GM12878 (cell line): ENCODE measurements at regions not wholly inside any gene's neighbourhood (a gene's known extent, or its start where the extent isn't known, plus 50 kb on each side); places are given as distances from the start of the nearest gene placed in this dataset.
A peak's percentile ranks its signal among the peaks of the same experiment; 100 is the strongest.

Experiments
- ATAC-seq: fragments of 200-7000 bp; cut with Tn5 transposase; 3 replicates; pipeline ENCODE4 v1.9.1; 2020; ENCODE audit warnings: mild to moderate bottlenecking, moderate library complexity
- BruUV-seq: library from RNA; stranded (reverse); fragments of 400-500 nt; replicated peaks from 2 replicates; lab custom pipeline; 2021; lab: Mats Ljungman, UMichigan
- CTCF ChIA-PET: fragments of 300-600 bp; sonication (Branson Sonifier 250); formaldehyde crosslinking; extraction: SDS; loops from one replicate; lab custom pipeline; 2021; ENCODE audit warnings: inconsistent platforms; lab: Yijun Ruan, JAX
- POLR2A ChIA-PET: fragments of 350-600 bp; formaldehyde crosslinking; extraction: SDS; loops from one replicate; lab custom pipeline; 2021; ENCODE audit warnings: inconsistent platforms; lab: Charles Lee
- RAD21 ChIA-PET: fragments of 300-600 bp; sonication (Branson Sonifier 250); formaldehyde crosslinking; loops from one replicate; lab custom pipeline; 2023; ENCODE audit warnings: antibody characterized with exemption; ENCODE audit not compliant: unreplicated experiment; lab: Charles Lee
- SMC1A ChIA-PET: fragments of 300-600 bp; sonication (Branson Sonifier 250); formaldehyde crosslinking; loops from one replicate; lab custom pipeline; 2023; ENCODE audit not compliant: unreplicated experiment, uncharacterized antibody; lab: Charles Lee
- DNase-seq: peaks from one replicate; pipeline ENCODE4 v3.0.0-alpha.2; 2011; ENCODE audit warnings: low read depth, low spot score
- FAIRE-seq: peaks from 3 replicates; lab custom pipeline; 2011; peaks lifted over from hg19 to GRCh38; lab: Jason Lieb, UNC
- H2AFZ ChIP-seq: 2 replicates; pipeline ENCODE4 v1.6.0; 2011; ENCODE audit warnings: low read depth, low read length, control low read depth; ENCODE audit not compliant: control insufficient read depth
- H3K27ac ChIP-seq: 2 replicates; pipeline ENCODE4 v1.5.1; 2011; ENCODE audit warnings: control low read depth; ENCODE audit not compliant: control insufficient read depth, insufficient read depth
- H3K27me3 ChIP-seq, 2 experiments: replicated peaks in 1 of 2; 2 replicates each; pipeline versions ENCODE4 v1.6.0 to v1.6.1; 2011; ENCODE audit warnings: low read length in 1 of 2; ENCODE audit not compliant: control insufficient read depth in 2 of 2, insufficient read depth in 2 of 2
- H3K36me3 ChIP-seq, 2 experiments: 2 replicates each; pipeline ENCODE4 v1.5.1; 2011; ENCODE audit warnings: low read length in 1 of 2; ENCODE audit not compliant: control insufficient read depth in 2 of 2, insufficient read depth in 2 of 2
- H3K4me1 ChIP-seq: 2 replicates; pipeline ENCODE4 v1.6.1; 2011; ENCODE audit warnings: mild to moderate bottlenecking, low read length, moderate library complexity, mixed read lengths; ENCODE audit not compliant: control insufficient read depth, insufficient read depth
- H3K4me2 ChIP-seq: 2 replicates; pipeline ENCODE4 v1.6.0; 2011; ENCODE audit warnings: control low read depth; ENCODE audit not compliant: control insufficient read depth, insufficient read depth
- H3K4me3 ChIP-seq: fragments of 200-600 bp; sonication (generic); 2 replicates; pipeline ENCODE4 v1.5.1; 2016
- H3K79me2 ChIP-seq: 2 replicates; pipeline ENCODE4 v1.6.0; 2011; ENCODE audit warnings: low read length; ENCODE audit not compliant: control insufficient read depth, insufficient read depth
- H3K9ac ChIP-seq: 2 replicates; pipeline ENCODE4 v1.8.0; 2011; ENCODE audit warnings: low read length, control low read depth, mixed read lengths; ENCODE audit not compliant: control insufficient read depth, insufficient read depth
- H3K9me3 ChIP-seq: replicated peaks from 3 replicates; pipeline ENCODE4 v1.5.1; 2011; ENCODE audit warnings: mild to moderate bottlenecking, low read length; ENCODE audit not compliant: control insufficient read depth, insufficient read depth
- H4K20me1 ChIP-seq: 2 replicates; pipeline ENCODE4 v1.6.0; 2011; ENCODE audit not compliant: control insufficient read depth, insufficient read depth
- BACH1 ChIP-seq: fragments of 450-650 bp; IDR thresholded peaks from 2 replicates; pipeline ENCODE4 v1.6.1; 2017; ENCODE audit warnings: mild to moderate bottlenecking, borderline replicate concordance
- GATAD2B ChIP-seq: fragments of 450-650 bp; conservative IDR thresholded peaks from 2 replicates; pipeline ENCODE4 v1.6.1; 2017; ENCODE audit warnings: low read depth, mild to moderate bottlenecking, moderate library complexity
- HDAC6 ChIP-seq: fragments of 200-600 bp; sonication (generic); IDR thresholded peaks from one replicate; pipeline ENCODE4 v1.8.0; 2017; ENCODE audit warnings: antibody characterized with exemption; ENCODE audit not compliant: unreplicated experiment
- IKZF1 ChIP-seq: fragments of 450-650 bp; conservative IDR thresholded peaks from 2 replicates; pipeline ENCODE4 v1.6.1; 2017; ENCODE audit warnings: antibody characterized with exemption, mild to moderate bottlenecking
- IKZF2 ChIP-seq, 2 experiments: fragments of 450-650 bp; IDR thresholded peaks; 2 replicates each; pipeline ENCODE4 v1.6.1; 2017; ENCODE audit warnings: mild to moderate bottlenecking in 2 of 2, moderate library complexity in 2 of 2
- IRF4 ChIP-seq: IDR thresholded peaks from 2 replicates; pipeline ENCODE4 v1.6.1; 2011; ENCODE audit warnings: low read depth, low read length
- KAT2A ChIP-seq: conservative IDR thresholded peaks from 2 replicates; pipeline ENCODE4 v1.6.1; 2011; ENCODE audit warnings: low read depth, low read length; ENCODE audit not compliant: control insufficient read depth
- NFYA ChIP-seq: IDR thresholded peaks from 2 replicates; pipeline ENCODE4 v1.6.1; 2011; ENCODE audit warnings: low read depth, mild to moderate bottlenecking, low read length, improper control_type of control experiment, borderline replicate concordance
- NR2F1 ChIP-seq: fragments of 450-650 bp; conservative IDR thresholded peaks from 2 replicates; pipeline ENCODE4 v1.6.1; 2017; ENCODE audit warnings: mild to moderate bottlenecking
- POLR2A ChIP-seq: IDR thresholded peaks from 2 replicates; pipeline ENCODE4 v1.6.1; 2011; ENCODE audit warnings: low read depth, mild to moderate bottlenecking, low read length
- POLR2AphosphoS2 ChIP-seq: IDR thresholded peaks from 2 replicates; pipeline ENCODE4 v1.6.1; 2011; ENCODE audit warnings: low read depth, mild to moderate bottlenecking, low read length, improper control_type of control experiment, moderate library complexity
- RFX5 ChIP-seq: IDR thresholded peaks from 2 replicates; pipeline ENCODE4 v1.6.1; 2011; ENCODE audit warnings: low read depth, low read length, improper control_type of control experiment
- SMARCA5 ChIP-seq: fragments of 450-650 bp; IDR thresholded peaks from 2 replicates; pipeline ENCODE4 v1.6.1; 2017; ENCODE audit warnings: mild to moderate bottlenecking
- SUZ12 ChIP-seq: fragments of 200-600 bp; sonication (generic); IDR thresholded peaks from one replicate; pipeline ENCODE4 v1.6.1; 2018; ENCODE audit warnings: antibody characterized with exemption, mild to moderate bottlenecking; ENCODE audit not compliant: unreplicated experiment
- YY1 ChIP-seq: IDR thresholded peaks from 2 replicates; pipeline ENCODE4 v1.6.1; 2011; ENCODE audit warnings: low read depth, mild to moderate bottlenecking, low read length
- ZNF217 ChIP-seq: fragments of 450-650 bp; IDR thresholded peaks from 2 replicates; pipeline ENCODE4 v1.6.1; 2017; ENCODE audit warnings: antibody characterized with exemption, mild to moderate bottlenecking
- ZNF384 ChIP-seq: IDR thresholded peaks from 2 replicates; pipeline ENCODE4 v1.6.1; 2012; ENCODE audit warnings: low read depth, mild to moderate bottlenecking, low read length, improper control_type of control experiment, borderline replicate concordance
- ZNF622 ChIP-seq: fragments of 450-650 bp; IDR thresholded peaks from 2 replicates; pipeline ENCODE4 v1.6.1; 2017; ENCODE audit warnings: mild to moderate bottlenecking, inconsistent platforms
- WGBS: methylation state at CpG from one replicate; pipeline ENCODE4 v1.1.6; 2016; ENCODE audit warnings: low lambda C conversion rate; ENCODE audit not compliant: insufficient replicate concordance, insufficient coverage; ENCODE audit errors: missing lambda C conversion rate; 5-methylcytosine and 5-hydroxymethylcytosine counted together
- in situ Hi-C: fragments of 300-500 bp; cut with MboI; formaldehyde crosslinking; loops from 9 replicates; pipeline ENCODE4 v1.14.3; 2018; ENCODE audit warnings: mixed read lengths
- intact Hi-C: fragments of 100-400 bp; cut with micrococcal nuclease; formaldehyde crosslinking; loops from one replicate; pipeline ENCODE4 v1.14.2; 2022; ENCODE audit not compliant: unreplicated experiment
- TF ChIP-seq, protein P1 (sequence below): IDR thresholded peaks from 2 replicates; pipeline ENCODE4 v1.6.1; 2011; ENCODE audit warnings: low read depth, low read length, improper control_type of control experiment, borderline replicate concordance
- TF ChIP-seq, protein P2 (sequence below): fragments of 450-650 bp; formaldehyde crosslinking; IDR thresholded peaks from 2 replicates; pipeline ENCODE4 v1.4.0; 2020; ENCODE audit warnings: mild to moderate bottlenecking, moderate library complexity
- TF ChIP-seq, protein P3 (sequence below): fragments of 450-650 bp; IDR thresholded peaks from 2 replicates; pipeline ENCODE4 v1.6.1; 2016; ENCODE audit warnings: mild to moderate bottlenecking

DNA sequence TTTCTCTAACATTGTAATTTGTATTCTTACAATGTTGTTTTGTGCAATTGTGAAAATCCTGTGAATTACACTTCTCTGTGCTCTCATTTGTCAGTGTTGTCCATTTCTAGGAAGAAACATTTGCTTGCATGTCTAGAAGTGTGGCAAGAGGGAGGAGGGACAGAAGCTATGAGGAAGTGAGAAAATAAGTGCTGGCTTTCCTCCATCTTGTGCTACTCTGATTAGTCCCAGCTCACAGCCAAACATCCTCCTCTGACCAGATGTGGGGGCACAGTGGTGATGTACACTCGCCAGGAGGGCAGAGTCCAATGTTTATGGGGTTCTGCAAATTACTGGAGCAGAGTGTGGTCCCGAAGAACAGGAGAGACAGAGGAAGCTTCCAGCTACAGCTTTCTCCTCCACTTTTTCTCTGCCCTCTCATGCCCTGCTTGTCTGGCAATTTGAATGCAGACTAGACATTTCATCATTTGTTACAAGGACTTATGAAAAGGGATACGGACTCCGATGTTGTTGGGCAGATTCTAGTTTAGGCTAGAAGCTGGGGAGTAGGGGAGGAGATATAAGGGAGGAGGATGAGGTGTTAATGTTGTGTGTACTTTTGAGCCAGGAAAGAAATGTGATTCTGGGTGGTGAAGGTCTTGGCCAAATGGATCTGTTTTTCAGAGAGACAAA lies 131.0 kb upstream of the C1GALT1 start:
- POLR2A ChIA-PET: interaction anchor here (0.5 kb wide), 1 partner anchor 1255 kb away, joined by 4 read pairs; no protein-coding TSS in a partner anchor
- no TSS peak for BruUV-seq
- 51% methylated on average over 4 of the region's 4 CpGs for WGBS
- Histone ChIP-seq H3K27ac (no peak overlapping the region), H4K20me1 (no peaks in the 10 kb centered on the region), H3K27me3 (no peaks in the 10 kb centered on the region), H3K9ac (no peak overlapping the region), H3K4me2 (no peak overlapping the region), H3K4me3 (no peak overlapping the region), H2AFZ (peak overlapping the region; percentile 29), H3K4me1 (no peaks in the 10 kb centered on the region), H3K79me2 (no peaks in the 10 kb centered on the region), H3K9me3 (no peaks in the 10 kb centered on the region), H3K36me3 (no peaks in the 10 kb centered on the region)
- intact Hi-C loops (no loop called here), in situ Hi-C loops (no loop called here)
- DNase-seq (peak; percentile 13), ATAC-seq (peak; percentile 95), FAIRE-seq (peak; percentile 61)
- SMC1A ChIA-PET: interaction anchor here (0.6 to 1.0 kb wide), 3 partner anchors 10 to 59 kb away, joined by 3 to 5 read pairs (median 4); no protein-coding TSS in a partner anchor
- CTCF ChIA-PET: interaction anchor here (1.0 to 1.8 kb wide), 6 partner anchors 10 to 130 kb away, joined by 3 to 5 read pairs (median 3); no protein-coding TSS in a partner anchor
- RAD21 ChIA-PET: interaction anchor here (1.1 to 1.3 kb wide), 2 partner anchors 15 to 84 kb away, joined by 3 read pairs; no protein-coding TSS in a partner anchor
- no peak for TF ChIP-seq GATAD2B
- TF ChIP-seq, protein P1, sequence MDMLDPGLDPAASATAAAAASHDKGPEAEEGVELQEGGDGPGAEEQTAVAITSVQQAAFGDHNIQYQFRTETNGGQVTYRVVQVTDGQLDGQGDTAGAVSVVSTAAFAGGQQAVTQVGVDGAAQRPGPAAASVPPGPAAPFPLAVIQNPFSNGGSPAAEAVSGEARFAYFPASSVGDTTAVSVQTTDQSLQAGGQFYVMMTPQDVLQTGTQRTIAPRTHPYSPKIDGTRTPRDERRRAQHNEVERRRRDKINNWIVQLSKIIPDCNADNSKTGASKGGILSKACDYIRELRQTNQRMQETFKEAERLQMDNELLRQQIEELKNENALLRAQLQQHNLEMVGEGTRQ: no peak
- no peak for TF ChIP-seq KAT2A
- TF ChIP-seq IRF4: no peak
- no peak for TF ChIP-seq POLR2AphosphoS2
- TF ChIP-seq, protein P2, sequence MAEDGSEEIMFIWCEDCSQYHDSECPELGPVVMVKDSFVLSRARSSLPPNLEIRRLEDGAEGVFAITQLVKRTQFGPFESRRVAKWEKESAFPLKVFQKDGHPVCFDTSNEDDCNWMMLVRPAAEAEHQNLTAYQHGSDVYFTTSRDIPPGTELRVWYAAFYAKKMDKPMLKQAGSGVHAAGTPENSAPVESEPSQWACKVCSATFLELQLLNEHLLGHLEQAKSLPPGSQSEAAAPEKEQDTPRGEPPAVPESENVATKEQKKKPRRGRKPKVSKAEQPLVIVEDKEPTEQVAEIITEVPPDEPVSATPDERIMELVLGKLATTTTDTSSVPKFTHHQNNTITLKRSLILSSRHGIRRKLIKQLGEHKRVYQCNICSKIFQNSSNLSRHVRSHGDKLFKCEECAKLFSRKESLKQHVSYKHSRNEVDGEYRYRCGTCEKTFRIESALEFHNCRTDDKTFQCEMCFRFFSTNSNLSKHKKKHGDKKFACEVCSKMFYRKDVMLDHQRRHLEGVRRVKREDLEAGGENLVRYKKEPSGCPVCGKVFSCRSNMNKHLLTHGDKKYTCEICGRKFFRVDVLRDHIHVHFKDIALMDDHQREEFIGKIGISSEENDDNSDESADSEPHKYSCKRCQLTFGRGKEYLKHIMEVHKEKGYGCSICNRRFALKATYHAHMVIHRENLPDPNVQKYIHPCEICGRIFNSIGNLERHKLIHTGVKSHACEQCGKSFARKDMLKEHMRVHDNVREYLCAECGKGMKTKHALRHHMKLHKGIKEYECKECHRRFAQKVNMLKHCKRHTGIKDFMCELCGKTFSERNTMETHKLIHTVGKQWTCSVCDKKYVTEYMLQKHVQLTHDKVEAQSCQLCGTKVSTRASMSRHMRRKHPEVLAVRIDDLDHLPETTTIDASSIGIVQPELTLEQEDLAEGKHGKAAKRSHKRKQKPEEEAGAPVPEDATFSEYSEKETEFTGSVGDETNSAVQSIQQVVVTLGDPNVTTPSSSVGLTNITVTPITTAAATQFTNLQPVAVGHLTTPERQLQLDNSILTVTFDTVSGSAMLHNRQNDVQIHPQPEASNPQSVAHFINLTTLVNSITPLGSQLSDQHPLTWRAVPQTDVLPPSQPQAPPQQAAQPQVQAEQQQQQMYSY (CRISPR knock-in tag): no peak
- peak; percentile 26 to 31; a peak in 2 of 4 replicates for TF ChIP-seq IKZF2 (IDR thresholded peaks at IDR 0.05)
- TF ChIP-seq HDAC6: no peak
- TF ChIP-seq ZNF217: no peak
- peak; percentile 82 for TF ChIP-seq YY1
- no peak for TF ChIP-seq RFX5
- 0 out of 2 replicates have a peak, but pooled peaks have one; percentile 29 for TF ChIP-seq IKZF1
- no peak for TF ChIP-seq ZNF384
- TF ChIP-seq, protein P3, sequence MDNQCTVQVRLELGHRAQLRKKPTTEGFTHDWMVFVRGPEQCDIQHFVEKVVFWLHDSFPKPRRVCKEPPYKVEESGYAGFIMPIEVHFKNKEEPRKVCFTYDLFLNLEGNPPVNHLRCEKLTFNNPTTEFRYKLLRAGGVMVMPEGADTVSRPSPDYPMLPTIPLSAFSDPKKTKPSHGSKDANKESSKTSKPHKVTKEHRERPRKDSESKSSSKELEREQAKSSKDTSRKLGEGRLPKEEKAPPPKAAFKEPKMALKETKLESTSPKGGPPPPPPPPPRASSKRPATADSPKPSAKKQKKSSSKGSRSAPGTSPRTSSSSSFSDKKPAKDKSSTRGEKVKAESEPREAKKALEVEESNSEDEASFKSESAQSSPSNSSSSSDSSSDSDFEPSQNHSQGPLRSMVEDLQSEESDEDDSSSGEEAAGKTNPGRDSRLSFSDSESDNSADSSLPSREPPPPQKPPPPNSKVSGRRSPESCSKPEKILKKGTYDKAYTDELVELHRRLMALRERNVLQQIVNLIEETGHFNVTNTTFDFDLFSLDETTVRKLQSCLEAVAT: no peak
- no peak for TF ChIP-seq ZNF622
- TF ChIP-seq SUZ12: no peak
- no peak for TF ChIP-seq SMARCA5
- no peak for TF ChIP-seq NR2F1
- TF ChIP-seq BACH1: no peak
- no peak for TF ChIP-seq NFYA
- no peak for TF ChIP-seq POLR2A
